ENCODE measurements at regions not wholly inside any gene's neighbourhood (a gene's known extent, or its start where the extent isn't known, plus 50 kb on each side); places are given as distances from the start of the nearest gene placed in this dataset.

DNA sequence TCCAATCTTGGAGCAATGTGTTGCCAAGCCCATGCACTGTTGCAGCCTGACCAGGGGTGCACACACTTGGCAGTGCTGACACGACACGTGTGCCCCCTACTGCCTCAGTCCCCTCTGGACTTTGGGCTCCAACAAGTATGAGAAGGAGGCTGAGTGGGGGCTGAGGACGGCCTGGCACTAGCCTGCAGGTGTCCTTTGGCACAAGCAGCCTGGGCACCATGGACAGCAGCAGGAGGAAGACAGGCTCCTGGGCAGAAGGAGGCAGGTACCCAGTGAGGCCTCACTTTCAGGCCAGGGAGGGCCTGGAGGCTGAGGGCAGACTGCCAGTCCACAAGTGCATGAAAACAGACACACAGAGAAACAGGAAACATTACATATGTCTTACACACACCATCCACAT, 1702.9 kb upstream of the B3GALT2 start:
- ATAC-seq = no peak
- TF ChIP-seq, protein P1, sequence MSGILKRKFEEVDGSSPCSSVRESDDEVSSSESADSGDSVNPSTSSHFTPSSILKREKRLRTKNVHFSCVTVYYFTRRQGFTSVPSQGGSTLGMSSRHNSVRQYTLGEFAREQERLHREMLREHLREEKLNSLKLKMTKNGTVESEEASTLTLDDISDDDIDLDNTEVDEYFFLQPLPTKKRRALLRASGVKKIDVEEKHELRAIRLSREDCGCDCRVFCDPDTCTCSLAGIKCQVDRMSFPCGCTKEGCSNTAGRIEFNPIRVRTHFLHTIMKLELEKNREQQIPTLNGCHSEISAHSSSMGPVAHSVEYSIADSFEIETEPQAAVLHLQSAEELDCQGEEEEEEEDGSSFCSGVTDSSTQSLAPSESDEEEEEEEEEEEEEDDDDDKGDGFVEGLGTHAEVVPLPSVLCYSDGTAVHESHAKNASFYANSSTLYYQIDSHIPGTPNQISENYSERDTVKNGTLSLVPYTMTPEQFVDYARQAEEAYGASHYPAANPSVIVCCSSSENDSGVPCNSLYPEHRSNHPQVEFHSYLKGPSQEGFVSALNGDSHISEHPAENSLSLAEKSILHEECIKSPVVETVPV (CRISPR knock-in tag; IDR thresholded peaks at IDR 0.05) = no peak
- TF ChIP-seq GLIS3 (CRISPR knock-in tag; IDR thresholded peaks at IDR 0.05) (no peak), ZNF565 (CRISPR knock-in tag; conservative IDR thresholded peaks at IDR 0.05; ENCODE audit: low read depth) (no peak)

DNA sequence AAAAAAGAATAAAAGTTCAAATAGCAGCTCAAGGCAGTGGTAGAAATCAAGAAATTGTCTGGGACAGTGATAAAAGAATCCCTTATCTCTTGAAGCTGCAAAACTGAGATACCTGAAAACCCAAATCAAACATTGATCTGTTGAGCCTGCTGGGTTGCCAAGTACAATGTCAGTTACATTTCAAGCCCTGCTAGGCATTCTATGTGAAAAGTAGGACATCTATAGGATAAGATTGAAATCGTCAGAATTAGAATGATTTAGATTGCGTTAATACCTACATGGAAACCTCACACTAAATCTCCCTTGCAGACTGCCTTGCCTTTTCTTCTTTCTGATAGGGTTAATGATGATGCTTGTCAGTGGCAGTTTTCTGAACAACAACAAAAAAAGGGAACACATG, 1684.4 kb upstream of the B3GALT2 start:
- no peak for TF ChIP-seq ESRRG (CRISPR knock-in tag; IDR thresholded peaks at IDR 0.05)
- no peak for TF ChIP-seq SNAI2 (CRISPR knock-in tag; IDR thresholded peaks at IDR 0.05)
- no peak for ATAC-seq

DNA sequence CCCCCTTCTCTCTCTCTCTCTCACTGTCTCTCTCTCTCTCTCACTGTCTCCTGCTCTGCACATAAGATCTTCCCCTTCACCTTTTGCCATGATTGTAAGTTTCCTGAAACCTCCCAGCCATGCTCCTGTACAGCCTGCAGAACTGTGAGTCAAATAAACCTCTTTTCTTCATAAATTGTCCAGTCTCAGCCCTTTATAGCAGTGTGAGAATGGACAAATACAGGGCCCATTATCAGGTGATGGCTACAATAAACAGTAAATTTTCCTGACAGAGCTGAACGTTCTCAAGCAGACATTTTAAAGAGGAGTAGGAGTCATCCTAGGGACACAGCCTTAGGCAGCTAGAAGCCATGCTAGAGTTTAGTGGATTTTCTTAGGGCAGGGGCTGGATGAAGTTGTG, 1679.7 kb upstream of the B3GALT2 start:
- no peak; the same call in 2 of the 3 replicates for ATAC-seq
- TF ChIP-seq ZNF8 (CRISPR knock-in tag; IDR thresholded peaks at IDR 0.05) (no peak), GLIS3 (CRISPR knock-in tag; IDR thresholded peaks at IDR 0.05) (no peak), ARNTL (CRISPR knock-in tag; IDR thresholded peaks at IDR 0.05; ENCODE audit: borderline replicate concordance, low read depth) (no peak), OSR1 (CRISPR knock-in tag; IDR thresholded peaks at IDR 0.05) (no peak), SNAI2 (CRISPR knock-in tag; IDR thresholded peaks at IDR 0.05) (no peak), ZNF565 (CRISPR knock-in tag; conservative IDR thresholded peaks at IDR 0.05; ENCODE audit: low read depth) (no peak), TCF4 (CRISPR knock-in tag; IDR thresholded peaks at IDR 0.05; ENCODE audit: borderline replicate concordance) (no peak), ZFP3 (CRISPR knock-in tag; IDR thresholded peaks at IDR 0.05) (no peak), ZFP30 (CRISPR knock-in tag; IDR thresholded peaks at IDR 0.05) (no peak), ISL1 (CRISPR knock-in tag; IDR thresholded peaks at IDR 0.05) (no peak), ZNF70 (CRISPR knock-in tag; IDR thresholded peaks at IDR 0.05) (no peak)
- TF ChIP-seq, protein P2, sequence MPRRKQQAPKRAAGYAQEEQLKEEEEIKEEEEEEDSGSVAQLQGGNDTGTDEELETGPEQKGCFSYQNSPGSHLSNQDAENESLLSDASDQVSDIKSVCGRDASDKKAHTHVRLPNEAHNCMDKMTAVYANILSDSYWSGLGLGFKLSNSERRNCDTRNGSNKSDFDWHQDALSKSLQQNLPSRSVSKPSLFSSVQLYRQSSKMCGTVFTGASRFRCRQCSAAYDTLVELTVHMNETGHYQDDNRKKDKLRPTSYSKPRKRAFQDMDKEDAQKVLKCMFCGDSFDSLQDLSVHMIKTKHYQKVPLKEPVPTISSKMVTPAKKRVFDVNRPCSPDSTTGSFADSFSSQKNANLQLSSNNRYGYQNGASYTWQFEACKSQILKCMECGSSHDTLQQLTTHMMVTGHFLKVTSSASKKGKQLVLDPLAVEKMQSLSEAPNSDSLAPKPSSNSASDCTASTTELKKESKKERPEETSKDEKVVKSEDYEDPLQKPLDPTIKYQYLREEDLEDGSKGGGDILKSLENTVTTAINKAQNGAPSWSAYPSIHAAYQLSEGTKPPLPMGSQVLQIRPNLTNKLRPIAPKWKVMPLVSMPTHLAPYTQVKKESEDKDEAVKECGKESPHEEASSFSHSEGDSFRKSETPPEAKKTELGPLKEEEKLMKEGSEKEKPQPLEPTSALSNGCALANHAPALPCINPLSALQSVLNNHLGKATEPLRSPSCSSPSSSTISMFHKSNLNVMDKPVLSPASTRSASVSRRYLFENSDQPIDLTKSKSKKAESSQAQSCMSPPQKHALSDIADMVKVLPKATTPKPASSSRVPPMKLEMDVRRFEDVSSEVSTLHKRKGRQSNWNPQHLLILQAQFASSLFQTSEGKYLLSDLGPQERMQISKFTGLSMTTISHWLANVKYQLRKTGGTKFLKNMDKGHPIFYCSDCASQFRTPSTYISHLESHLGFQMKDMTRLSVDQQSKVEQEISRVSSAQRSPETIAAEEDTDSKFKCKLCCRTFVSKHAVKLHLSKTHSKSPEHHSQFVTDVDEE (CRISPR knock-in tag; IDR thresholded peaks at IDR 0.05) = no peak
- TF ChIP-seq, protein P3, sequence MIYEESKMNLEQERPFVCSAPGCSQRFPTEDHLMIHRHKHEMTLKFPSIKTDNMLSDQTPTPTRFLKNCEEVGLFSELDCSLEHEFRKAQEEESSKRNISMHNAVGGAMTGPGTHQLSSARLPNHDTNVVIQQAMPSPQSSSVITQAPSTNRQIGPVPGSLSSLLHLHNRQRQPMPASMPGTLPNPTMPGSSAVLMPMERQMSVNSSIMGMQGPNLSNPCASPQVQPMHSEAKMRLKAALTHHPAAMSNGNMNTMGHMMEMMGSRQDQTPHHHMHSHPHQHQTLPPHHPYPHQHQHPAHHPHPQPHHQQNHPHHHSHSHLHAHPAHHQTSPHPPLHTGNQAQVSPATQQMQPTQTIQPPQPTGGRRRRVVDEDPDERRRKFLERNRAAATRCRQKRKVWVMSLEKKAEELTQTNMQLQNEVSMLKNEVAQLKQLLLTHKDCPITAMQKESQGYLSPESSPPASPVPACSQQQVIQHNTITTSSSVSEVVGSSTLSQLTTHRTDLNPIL (CRISPR knock-in tag; IDR thresholded peaks at IDR 0.05; ENCODE audit: low read depth) = no peak
- TF ChIP-seq, protein P4, sequence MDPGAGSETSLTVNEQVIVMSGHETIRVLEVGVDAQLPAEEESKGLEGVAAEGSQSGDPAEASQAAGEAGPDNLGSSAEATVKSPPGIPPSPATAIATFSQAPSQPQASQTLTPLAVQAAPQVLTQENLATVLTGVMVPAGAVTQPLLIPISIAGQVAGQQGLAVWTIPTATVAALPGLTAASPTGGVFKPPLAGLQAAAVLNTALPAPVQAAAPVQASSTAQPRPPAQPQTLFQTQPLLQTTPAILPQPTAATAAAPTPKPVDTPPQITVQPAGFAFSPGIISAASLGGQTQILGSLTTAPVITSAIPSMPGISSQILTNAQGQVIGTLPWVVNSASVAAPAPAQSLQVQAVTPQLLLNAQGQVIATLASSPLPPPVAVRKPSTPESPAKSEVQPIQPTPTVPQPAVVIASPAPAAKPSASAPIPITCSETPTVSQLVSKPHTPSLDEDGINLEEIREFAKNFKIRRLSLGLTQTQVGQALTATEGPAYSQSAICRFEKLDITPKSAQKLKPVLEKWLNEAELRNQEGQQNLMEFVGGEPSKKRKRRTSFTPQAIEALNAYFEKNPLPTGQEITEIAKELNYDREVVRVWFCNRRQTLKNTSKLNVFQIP (CRISPR knock-in tag; IDR thresholded peaks at IDR 0.05; ENCODE audit: borderline replicate concordance, low read depth) = no peak
- TF ChIP-seq, protein P1 (CRISPR knock-in tag; IDR thresholded peaks at IDR 0.05) = no peak
- TF ChIP-seq, protein P5, sequence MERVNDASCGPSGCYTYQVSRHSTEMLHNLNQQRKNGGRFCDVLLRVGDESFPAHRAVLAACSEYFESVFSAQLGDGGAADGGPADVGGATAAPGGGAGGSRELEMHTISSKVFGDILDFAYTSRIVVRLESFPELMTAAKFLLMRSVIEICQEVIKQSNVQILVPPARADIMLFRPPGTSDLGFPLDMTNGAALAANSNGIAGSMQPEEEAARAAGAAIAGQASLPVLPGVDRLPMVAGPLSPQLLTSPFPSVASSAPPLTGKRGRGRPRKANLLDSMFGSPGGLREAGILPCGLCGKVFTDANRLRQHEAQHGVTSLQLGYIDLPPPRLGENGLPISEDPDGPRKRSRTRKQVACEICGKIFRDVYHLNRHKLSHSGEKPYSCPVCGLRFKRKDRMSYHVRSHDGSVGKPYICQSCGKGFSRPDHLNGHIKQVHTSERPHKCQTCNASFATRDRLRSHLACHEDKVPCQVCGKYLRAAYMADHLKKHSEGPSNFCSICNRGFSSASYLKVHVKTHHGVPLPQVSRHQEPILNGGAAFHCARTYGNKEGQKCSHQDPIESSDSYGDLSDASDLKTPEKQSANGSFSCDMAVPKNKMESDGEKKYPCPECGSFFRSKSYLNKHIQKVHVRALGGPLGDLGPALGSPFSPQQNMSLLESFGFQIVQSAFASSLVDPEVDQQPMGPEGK (CRISPR knock-in tag; IDR thresholded peaks at IDR 0.05; ENCODE audit: borderline replicate concordance) = no peak

DNA sequence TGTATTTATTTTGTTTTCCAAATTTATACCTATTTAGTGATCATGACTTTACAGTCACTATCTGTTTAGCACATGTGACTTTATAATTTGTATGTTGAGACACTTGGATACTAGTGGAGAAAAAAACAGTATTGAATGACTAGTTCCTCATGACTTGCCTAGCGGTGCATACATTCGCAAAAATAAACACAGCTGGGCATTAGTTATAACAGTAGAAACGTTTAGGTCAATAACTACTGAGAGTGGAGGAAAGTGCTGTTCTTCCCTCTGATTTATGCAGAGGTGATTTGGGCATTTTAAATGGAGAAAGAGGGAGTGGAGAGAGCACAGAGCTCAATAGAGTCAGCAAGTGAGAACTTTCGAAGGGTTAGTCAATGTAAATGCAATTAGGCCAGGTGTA, 1679.0 kb upstream of the B3GALT2 start:
- TF ChIP-seq, protein P1 (CRISPR knock-in tag; IDR thresholded peaks at IDR 0.05) = no peak
- no peak for TF ChIP-seq BACH2 (CRISPR knock-in tag; IDR thresholded peaks at IDR 0.05; ENCODE audit: borderline replicate concordance)
- ATAC-seq = no peak
